ENCODE measurements at regions not wholly inside any gene's neighbourhood (a gene's known extent, or its start where the extent isn't known, plus 50 kb on each side); places are given as distances from the start of the nearest gene placed in this dataset.

DNA sequence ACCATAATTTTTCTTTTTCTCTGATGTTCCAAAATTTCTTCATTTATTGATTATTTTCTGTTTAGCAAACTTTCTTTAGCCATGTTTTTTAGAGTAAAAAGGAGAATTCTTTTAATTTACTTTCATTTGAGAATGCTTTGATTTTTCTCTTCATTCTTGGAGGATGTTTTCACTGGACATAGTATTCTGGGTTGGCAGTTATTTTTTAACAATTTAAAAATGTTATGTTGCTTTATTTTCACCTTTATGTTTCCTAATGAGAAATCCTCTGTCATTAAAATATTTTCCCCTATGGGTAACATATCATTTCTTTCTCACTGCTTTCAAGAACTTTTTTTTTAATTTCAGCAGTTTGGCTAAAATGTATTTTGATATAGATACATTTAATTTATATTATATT is 631.4 kb upstream of the CDH2 start:
- TF ChIP-seq GATA3 (IDR thresholded peaks at IDR 0.05; ENCODE audit: low read depth, low read length) (no peak), GATA2 (IDR thresholded peaks at IDR 0.05; ENCODE audit: low read depth, low read length) (no peak)

Measured in SH-SY5Y (cell line).